ENCODE measurements at regions not wholly inside any gene's neighbourhood (a gene's known extent, or its start where the extent isn't known, plus 50 kb on each side); places are given as distances from the start of the nearest gene placed in this dataset.

DNA sequence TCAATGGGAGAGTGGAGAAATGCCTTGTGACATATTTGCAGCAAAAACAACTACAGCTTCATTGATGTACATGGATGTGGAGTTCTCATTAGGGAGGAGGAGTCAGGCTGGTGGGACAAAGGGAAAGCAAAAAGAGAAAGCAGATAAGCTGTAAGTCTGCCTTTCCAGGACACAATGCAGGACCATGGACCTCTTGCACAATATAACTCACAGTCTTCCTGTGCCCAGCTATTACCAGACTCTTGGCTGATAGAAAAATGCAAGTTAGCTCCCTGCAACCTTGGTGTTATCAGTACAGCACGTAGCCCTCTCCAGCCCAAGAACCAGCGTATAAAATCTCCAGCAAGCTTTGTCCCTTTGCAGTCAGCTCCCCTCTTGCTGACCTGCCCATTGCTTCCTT, 232.3 kb downstream of the NFATC2 start:
- DNase-seq (ENCODE audit: low read depth, low spot score) (no peak), FAIRE-seq (no peak)
- Histone ChIP-seq H3K36me3 (ENCODE audit: control insufficient read depth in 2 of 2, extremely low read depth in 1 of 2, insufficient read depth in 2 of 2, low read length in 2 of 2) (no peaks in the 10 kb centered on the region), H3K9me3 (ENCODE audit: control insufficient read depth, low read depth, low read length) (no peaks in the 10 kb centered on the region), H3K79me2 (ENCODE audit: control insufficient read depth, insufficient read depth, low read length) (no peaks in the 10 kb centered on the region), H2AFZ (ENCODE audit: control insufficient read depth, low read length) (no peak overlapping the region), H3K27ac (ENCODE audit: control insufficient read depth, insufficient read depth, low read length) (no peak overlapping the region), H3K4me3 (ENCODE audit: control insufficient read depth in 2 of 3, extremely low read depth in 1 of 3, insufficient read depth in 2 of 3, low read depth in 1 of 3, low read length in 3 of 3) (no peak overlapping the region), H3K27me3 (ENCODE audit: control insufficient read depth, extremely low read depth, insufficient read depth, low read length) (no peaks in the 10 kb centered on the region), H3K4me2 (ENCODE audit: control insufficient read depth, extremely low read depth, insufficient read depth, low read depth, low read length) (no peak overlapping the region), H4K20me1 (ENCODE audit: control insufficient read depth, extremely low read depth, insufficient read depth, low read length) (peaks cover 3% of the 10 kb centered on the region), H3K9me1 (ENCODE audit: control insufficient read depth, extremely low read depth, insufficient read depth, low read length) (no peaks in the 10 kb centered on the region), H3K4me1 (ENCODE audit: control insufficient read depth, extremely low read depth, insufficient read depth, low read length) (peaks cover 5% of the 10 kb centered on the region), H3K9ac (ENCODE audit: control insufficient read depth, extremely low read depth, insufficient read depth, low read length) (no peak overlapping the region)
- TF ChIP-seq, protein P1, sequence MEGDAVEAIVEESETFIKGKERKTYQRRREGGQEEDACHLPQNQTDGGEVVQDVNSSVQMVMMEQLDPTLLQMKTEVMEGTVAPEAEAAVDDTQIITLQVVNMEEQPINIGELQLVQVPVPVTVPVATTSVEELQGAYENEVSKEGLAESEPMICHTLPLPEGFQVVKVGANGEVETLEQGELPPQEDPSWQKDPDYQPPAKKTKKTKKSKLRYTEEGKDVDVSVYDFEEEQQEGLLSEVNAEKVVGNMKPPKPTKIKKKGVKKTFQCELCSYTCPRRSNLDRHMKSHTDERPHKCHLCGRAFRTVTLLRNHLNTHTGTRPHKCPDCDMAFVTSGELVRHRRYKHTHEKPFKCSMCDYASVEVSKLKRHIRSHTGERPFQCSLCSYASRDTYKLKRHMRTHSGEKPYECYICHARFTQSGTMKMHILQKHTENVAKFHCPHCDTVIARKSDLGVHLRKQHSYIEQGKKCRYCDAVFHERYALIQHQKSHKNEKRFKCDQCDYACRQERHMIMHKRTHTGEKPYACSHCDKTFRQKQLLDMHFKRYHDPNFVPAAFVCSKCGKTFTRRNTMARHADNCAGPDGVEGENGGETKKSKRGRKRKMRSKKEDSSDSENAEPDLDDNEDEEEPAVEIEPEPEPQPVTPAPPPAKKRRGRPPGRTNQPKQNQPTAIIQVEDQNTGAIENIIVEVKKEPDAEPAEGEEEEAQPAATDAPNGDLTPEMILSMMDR (optimal IDR thresholded peaks at IDR 0.05 in 1 of 3, IDR thresholded peaks at IDR 0.05 in 1 of 3, conservative IDR thresholded peaks at IDR 0.05 in 1 of 3; ENCODE audit: extremely low read depth in 1 of 3, insufficient read depth in 2 of 3, low read length in 3 of 3) = no peak
- dilution Hi-C loops (cut with MboI; ENCODE audit: extremely low pct_ligation_motif_present, low sequenced_read_pairs) = no loop called here

DNA sequence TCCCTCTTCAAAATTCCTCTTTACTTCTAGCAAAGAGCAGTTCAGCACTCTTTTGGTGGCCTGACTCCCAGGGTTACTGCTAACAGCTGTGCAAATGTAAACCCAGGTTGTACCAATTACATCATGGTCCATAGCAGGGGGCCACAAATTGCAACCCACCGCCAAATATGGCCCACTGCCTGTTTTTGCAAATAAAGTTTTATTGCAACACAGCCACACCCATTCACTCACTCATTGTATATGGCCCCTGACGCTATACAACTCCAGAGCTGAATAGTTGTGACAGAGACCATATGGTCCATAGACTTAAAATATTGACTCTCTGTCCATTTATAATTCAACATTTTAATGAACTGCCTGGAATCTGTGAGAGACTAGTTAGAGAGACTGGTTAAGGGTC, 233.4 kb downstream of the NFATC2 start:
- no peaks in the 10 kb centered on the region for H3K9me3 ChIP-seq (ENCODE audit: control insufficient read depth, low read depth, low read length)
- dilution Hi-C loops (cut with MboI; ENCODE audit: extremely low pct_ligation_motif_present, low sequenced_read_pairs) = no loop called here
- peaks cover 5% of the 10 kb centered on the region for H3K4me1 ChIP-seq (ENCODE audit: control insufficient read depth, extremely low read depth, insufficient read depth, low read length)
- TF ChIP-seq, protein P1 (optimal IDR thresholded peaks at IDR 0.05 in 1 of 3, IDR thresholded peaks at IDR 0.05 in 1 of 3, conservative IDR thresholded peaks at IDR 0.05 in 1 of 3; ENCODE audit: extremely low read depth in 1 of 3, insufficient read depth in 2 of 3, low read length in 3 of 3) = no peak
- TF ChIP-seq EZH2 (IDR thresholded peaks at IDR 0.05; ENCODE audit: low read length) = no peak
- no peaks in the 10 kb centered on the region for H3K36me3 ChIP-seq (ENCODE audit: control insufficient read depth in 2 of 2, extremely low read depth in 1 of 2, insufficient read depth in 2 of 2, low read length in 2 of 2)
- no peaks in the 10 kb centered on the region for H3K27me3 ChIP-seq (ENCODE audit: control insufficient read depth, extremely low read depth, insufficient read depth, low read length)
- FAIRE-seq = no peak
- H2AFZ ChIP-seq (ENCODE audit: control insufficient read depth, low read length) = no peak overlapping the region
- H3K27ac ChIP-seq (ENCODE audit: control insufficient read depth, insufficient read depth, low read length) = no peak overlapping the region
- no peaks in the 10 kb centered on the region for H3K9me1 ChIP-seq (ENCODE audit: control insufficient read depth, extremely low read depth, insufficient read depth, low read length)
- H3K9ac ChIP-seq (ENCODE audit: control insufficient read depth, extremely low read depth, insufficient read depth, low read length) = no peak overlapping the region
- peaks cover 3% of the 10 kb centered on the region for H4K20me1 ChIP-seq (ENCODE audit: control insufficient read depth, extremely low read depth, insufficient read depth, low read length)
- DNase-seq (ENCODE audit: low read depth, low spot score) = no peak
- no peak overlapping the region for H3K4me3 ChIP-seq (ENCODE audit: control insufficient read depth in 2 of 3, extremely low read depth in 1 of 3, insufficient read depth in 2 of 3, low read depth in 1 of 3, low read length in 3 of 3)
- H3K4me2 ChIP-seq (ENCODE audit: control insufficient read depth, extremely low read depth, insufficient read depth, low read depth, low read length) = no peak overlapping the region
- no peaks in the 10 kb centered on the region for H3K79me2 ChIP-seq (ENCODE audit: control insufficient read depth, insufficient read depth, low read length)
